Gastrocnemius medialis (tissue), 4 donors: ENCODE measurements at regions not wholly inside any gene's neighbourhood (a gene's known extent, or its start where the extent isn't known, plus 50 kb on each side); places are given as distances from the start of the nearest gene placed in this dataset.

ENCODE experiments used
- POLR2A ChIP-seq, 2 donors: fragments of 450-650 bp; IDR thresholded peaks; one replicate each; pipeline ENCODE4 v1.6.1; 2017; ENCODE audit warnings: antibody characterized with exemption in 2 of 2, mild to moderate bottlenecking in 2 of 2, moderate library complexity in 2 of 2
- TF ChIP-seq, protein P1 (sequence below), 5 experiments: fragments of 450-650 bp in 3 of 5; fragments of 200-600 bp in 2 of 5; sonication (generic) in 2 of 5; IDR thresholded peaks in 4 of 5; conservative IDR thresholded peaks in 1 of 5; 1 replicate in 4 of 5; 2 replicates in 1 of 5; pipeline ENCODE4 v1.5.1; 2016 to 2019; ENCODE audit warnings: antibody characterized with exemption in 5 of 5, mild to moderate bottlenecking in 3 of 5, moderate library complexity in 3 of 5

DNA sequence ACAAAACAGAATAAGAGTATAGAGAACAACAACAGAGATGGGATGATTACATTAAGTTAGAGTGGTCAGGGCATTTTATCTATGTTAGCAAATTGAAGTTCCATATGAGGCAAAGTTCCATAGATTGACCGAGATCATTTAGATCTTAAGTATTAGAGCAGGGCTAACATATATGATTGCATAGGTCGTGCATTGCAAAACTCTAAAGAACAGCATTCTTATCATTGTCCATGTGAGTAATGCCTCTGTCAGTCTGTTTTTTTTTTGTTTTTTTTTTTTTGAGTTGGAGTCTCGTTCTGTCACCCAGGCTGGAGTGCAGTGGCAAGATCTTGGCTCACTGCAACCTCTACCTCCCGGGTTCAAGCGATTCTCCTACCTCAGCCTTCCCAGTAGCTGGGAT is 341.7 kb upstream of the KCNH8 start:
- TF ChIP-seq, protein P1, sequence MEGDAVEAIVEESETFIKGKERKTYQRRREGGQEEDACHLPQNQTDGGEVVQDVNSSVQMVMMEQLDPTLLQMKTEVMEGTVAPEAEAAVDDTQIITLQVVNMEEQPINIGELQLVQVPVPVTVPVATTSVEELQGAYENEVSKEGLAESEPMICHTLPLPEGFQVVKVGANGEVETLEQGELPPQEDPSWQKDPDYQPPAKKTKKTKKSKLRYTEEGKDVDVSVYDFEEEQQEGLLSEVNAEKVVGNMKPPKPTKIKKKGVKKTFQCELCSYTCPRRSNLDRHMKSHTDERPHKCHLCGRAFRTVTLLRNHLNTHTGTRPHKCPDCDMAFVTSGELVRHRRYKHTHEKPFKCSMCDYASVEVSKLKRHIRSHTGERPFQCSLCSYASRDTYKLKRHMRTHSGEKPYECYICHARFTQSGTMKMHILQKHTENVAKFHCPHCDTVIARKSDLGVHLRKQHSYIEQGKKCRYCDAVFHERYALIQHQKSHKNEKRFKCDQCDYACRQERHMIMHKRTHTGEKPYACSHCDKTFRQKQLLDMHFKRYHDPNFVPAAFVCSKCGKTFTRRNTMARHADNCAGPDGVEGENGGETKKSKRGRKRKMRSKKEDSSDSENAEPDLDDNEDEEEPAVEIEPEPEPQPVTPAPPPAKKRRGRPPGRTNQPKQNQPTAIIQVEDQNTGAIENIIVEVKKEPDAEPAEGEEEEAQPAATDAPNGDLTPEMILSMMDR (IDR thresholded peaks at IDR 0.05 in 4 of 5, conservative IDR thresholded peaks at IDR 0.05 in 1 of 5): no peak
- TF ChIP-seq POLR2A (IDR thresholded peaks at IDR 0.05): no peak
